HG03060 (cell line): ENCODE measurements at regions not wholly inside any gene's neighbourhood (a gene's known extent, or its start where the extent isn't known, plus 50 kb on each side); places are given as distances from the start of the nearest gene placed in this dataset.
A peak's percentile ranks its signal among the peaks of the same experiment; 100 is the strongest.

ENCODE experiments used
- ATAC-seq: cut with Tn5 transposase; IDR thresholded peaks from one replicate; pipeline ENCODE4 v1.9.1; 2021; ENCODE audit warnings: low read depth, moderate number of reproducible peaks; ENCODE audit not compliant: unreplicated experiment

GRCh38 chr2:51693640-51694039 is 661.7 kb upstream of the NRXN1 start:
- ATAC-seq, result no peak

GRCh38 chr2:51681854-51682253 is 649.9 kb upstream of the NRXN1 start:
- ATAC-seq, result no peak

GRCh38 chr2:51673628-51674027 is 641.7 kb upstream of the NRXN1 start:
- ATAC-seq, result no peak

- no peak for ATAC-seq
Observed at GRCh38 chr2:51667679-51668078, 635.7 kb upstream of the NRXN1 start.

GRCh38 chr2:51662187-51662586 is 630.3 kb upstream of the NRXN1 start:
- no peak for ATAC-seq

GRCh38 chr2:51657849-51658248 is 625.9 kb upstream of the NRXN1 start:
- no peak for ATAC-seq

GRCh38 chr2:51650769-51651168 is 618.8 kb upstream of the NRXN1 start:
- ATAC-seq, result peak; percentile 68

- ATAC-seq, result no peak
Observed at GRCh38 chr2:51649366-51649765, 617.4 kb upstream of the NRXN1 start.

- ATAC-seq, result no peak
Observed at GRCh38 chr2:51638811-51639210, 606.9 kb upstream of the NRXN1 start.

GRCh38 chr2:51633073-51633472 is 601.1 kb upstream of the NRXN1 start:
- ATAC-seq, result no peak

- ATAC-seq, result no peak
Observed at GRCh38 chr2:51629406-51629805, 597.5 kb upstream of the NRXN1 start.

GRCh38 chr2:51628917-51629316 is 597.0 kb upstream of the NRXN1 start:
- ATAC-seq, result no peak

GRCh38 chr2:51624995-51625394 is 593.1 kb upstream of the NRXN1 start:
- ATAC-seq, result no peak

- no peak for ATAC-seq
Observed at GRCh38 chr2:51620796-51621195, 588.9 kb upstream of the NRXN1 start.

GRCh38 chr2:51619961-51620360 is 588.0 kb upstream of the NRXN1 start:
- ATAC-seq, result no peak

- no peak for ATAC-seq
Observed at GRCh38 chr2:51612387-51612786, 580.5 kb upstream of the NRXN1 start.

GRCh38 chr2:51601706-51602105 is 569.8 kb upstream of the NRXN1 start:
- no peak for ATAC-seq

- no peak for ATAC-seq
Observed at GRCh38 chr2:51597086-51597485, 565.2 kb upstream of the NRXN1 start.

GRCh38 chr2:51595836-51596235 is 563.9 kb upstream of the NRXN1 start:
- ATAC-seq, result no peak

GRCh38 chr2:51581636-51582267 is 549.8 kb upstream of the NRXN1 start:
- ATAC-seq, result no peak

- ATAC-seq, result no peak
Observed at GRCh38 chr2:51579412-51579811, 547.5 kb upstream of the NRXN1 start.

- no peak for ATAC-seq
Observed at GRCh38 chr2:51575181-51575580, 543.2 kb upstream of the NRXN1 start.

- ATAC-seq, result no peak
Observed at GRCh38 chr2:51559026-51559425, 527.1 kb upstream of the NRXN1 start.
